Fibroblast of skin of abdomen (primary cell): ENCODE measurements at regions not wholly inside any gene's neighbourhood (a gene's known extent, or its start where the extent isn't known, plus 50 kb on each side); places are given as distances from the start of the nearest gene placed in this dataset.
"Not testable (repeated sequence)": the region's sequence is repeated elsewhere in the genome, so short reads cannot be mapped to it uniquely, and the experiment has no call there.

Experiments
- DNase-seq: peaks from one replicate; pipeline ENCODE4 v3.0.0-alpha.2; 2013

- no peak for DNase-seq
Observed at GRCh38 chr2:89834306-89834705, 1142.8 kb downstream of the RPIA start.

GRCh38 chr2:89836326-89836725, 1144.9 kb downstream of the RPIA start:
- DNase-seq = peak; percentile 31

GRCh38 chr2:89837962-89838625, 1146.6 kb downstream of the RPIA start:
- no peak for DNase-seq

- DNase-seq = not testable (repeated sequence)
Observed at GRCh38 chr2:89840175-89840574, 1148.7 kb downstream of the RPIA start.

GRCh38 chr2:89840781-89841475, 1149.5 kb downstream of the RPIA start:
- DNase-seq = not testable (repeated sequence)

- DNase-seq = no peak
Observed at GRCh38 chr2:89841476-89841840, 1150.0 kb downstream of the RPIA start.

GRCh38 chr2:89842180-89842908, 1150.9 kb downstream of the RPIA start:
- no peak for DNase-seq

- no peak for DNase-seq
Observed at GRCh38 chr2:89844221-89844943, 1152.9 kb downstream of the RPIA start.

- no peak for DNase-seq
Observed at GRCh38 chr2:89845532-89845931, 1154.1 kb downstream of the RPIA start.

GRCh38 chr2:89848114-89848513, 1156.6 kb downstream of the RPIA start:
- no peak for DNase-seq

- DNase-seq = no peak
Observed at GRCh38 chr2:89848763-89849368, 1157.4 kb downstream of the RPIA start.

GRCh38 chr2:89849731-89850130, 1158.3 kb downstream of the RPIA start:
- no peak for DNase-seq

GRCh38 chr2:89850481-89850880, 1159.0 kb downstream of the RPIA start:
- no peak for DNase-seq

GRCh38 chr2:89850881-89851582, 1159.6 kb downstream of the RPIA start:
- no peak for DNase-seq

- DNase-seq = no peak
Observed at GRCh38 chr2:89851583-89851905, 1160.1 kb downstream of the RPIA start.

- DNase-seq = not testable (repeated sequence)
Observed at GRCh38 chr2:89853427-89853826, 1162.0 kb downstream of the RPIA start.

GRCh38 chr2:89855752-89856151, 1164.3 kb downstream of the RPIA start:
- not testable (repeated sequence) for DNase-seq

GRCh38 chr2:89856305-89856704, 1164.8 kb downstream of the RPIA start:
- DNase-seq = not testable (repeated sequence)

GRCh38 chr2:89862164-89862563, 1170.7 kb downstream of the RPIA start:
- not testable (repeated sequence) for DNase-seq

- DNase-seq = not testable (repeated sequence)
Observed at GRCh38 chr2:89863209-89863608, 1171.7 kb downstream of the RPIA start.

GRCh38 chr2:89874810-89875595, 1183.5 kb downstream of the RPIA start:
- not testable (repeated sequence) for DNase-seq
